Liver (tissue), 8 donors: ENCODE measurements at regions not wholly inside any gene's neighbourhood (a gene's known extent, or its start where the extent isn't known, plus 50 kb on each side); places are given as distances from the start of the nearest gene placed in this dataset.

Experiments used
- DNase-seq: peaks from one replicate; pipeline ENCODE4 v3.0.0-alpha.2; 2017; ENCODE audit warnings: low spot score
- H3K27ac ChIP-seq, 2 donors: one replicate each; pipeline ENCODE4 v1.7.0; 2013; ENCODE audit warnings: inconsistent platforms in 2 of 2, low read length in 2 of 2, control low read depth in 1 of 2, low read depth in 1 of 2, mild to moderate bottlenecking in 1 of 2
- H3K27me3 ChIP-seq, 4 donors: one replicate each; pipeline versions ENCODE4 v1.6.1 to v1.7.0; 2013; ENCODE audit warnings: low read length in 3 of 4, inconsistent platforms in 1 of 4, mild to moderate bottlenecking in 1 of 4, moderate library complexity in 1 of 4; ENCODE audit not compliant: control insufficient read depth in 4 of 4, insufficient read depth in 4 of 4
- H3K36me3 ChIP-seq, 4 donors: one replicate each; pipeline versions ENCODE4 v1.6.1 to v1.7.0; 2013; ENCODE audit warnings: low read length in 3 of 4, mild to moderate bottlenecking in 3 of 4, low read depth in 1 of 4, moderate library complexity in 1 of 4; ENCODE audit not compliant: control insufficient read depth in 4 of 4, insufficient read depth in 3 of 4
- H3K4me1 ChIP-seq, 4 donors: one replicate each; pipeline versions ENCODE4 v1.6.1 to v1.7.0; 2013; ENCODE audit warnings: low read length in 3 of 4, mild to moderate bottlenecking in 3 of 4, moderate library complexity in 1 of 4; ENCODE audit not compliant: control insufficient read depth in 4 of 4, insufficient read depth in 4 of 4
- H3K4me3 ChIP-seq, 3 donors: one replicate each; pipeline versions ENCODE4 v1.6.1 to v1.7.0; 2013; ENCODE audit warnings: low read length in 3 of 3, control low read depth in 1 of 3, low read depth in 1 of 3, mild to moderate bottlenecking in 1 of 3
- H3K9ac ChIP-seq, 2 donors: one replicate each; pipeline ENCODE4 v1.7.0; 2013; ENCODE audit warnings: low read length in 2 of 2, mild to moderate bottlenecking in 2 of 2, moderate library complexity in 2 of 2, control low read depth in 1 of 2, low read depth in 1 of 2
- H3K9me3 ChIP-seq, 4 donors: one replicate each; pipeline versions ENCODE4 v1.6.1 to v1.7.0; 2013; ENCODE audit warnings: low read length in 3 of 4; ENCODE audit not compliant: control insufficient read depth in 4 of 4
- EGR1 ChIP-seq, 2 donors: IDR thresholded peaks; 2 replicates each; pipeline ENCODE4 v1.6.1; 2016 to 2018; ENCODE audit warnings: antibody characterized with exemption in 2 of 2, low read depth in 2 of 2
- FOXA1 ChIP-seq: IDR thresholded peaks from 2 replicates; pipeline ENCODE4 v1.6.1; 2016; ENCODE audit warnings: antibody characterized with exemption
- FOXA2 ChIP-seq: IDR thresholded peaks from 2 replicates; pipeline ENCODE4 v1.6.1; 2016; ENCODE audit warnings: antibody characterized with exemption
- HNF4G ChIP-seq: IDR thresholded peaks from 2 replicates; pipeline ENCODE4 v1.6.1; 2016; ENCODE audit warnings: antibody characterized with exemption
- RAD21 ChIP-seq, 2 donors: IDR thresholded peaks; 2 replicates each; pipeline ENCODE4 v1.6.1; 2016; ENCODE audit warnings: antibody characterized with exemption in 2 of 2, mild to moderate bottlenecking in 2 of 2
- SP1 ChIP-seq: IDR thresholded peaks from 2 replicates; pipeline ENCODE4 v1.6.1; 2018; ENCODE audit warnings: antibody characterized with exemption, mild to moderate bottlenecking
- WGBS: extraction: QIAGEN DNeasy Blood & Tissue Kit; methylation state at CpG from one replicate; pipeline ENCODE4 v1.1.7; 2013; 5-methylcytosine and 5-hydroxymethylcytosine counted together
- TF ChIP-seq, protein P1 (sequence below): IDR thresholded peaks from 2 replicates; pipeline ENCODE4 v1.6.1; 2016; ENCODE audit warnings: antibody characterized with exemption
- TF ChIP-seq, protein P2 (sequence below): IDR thresholded peaks from 2 replicates; pipeline ENCODE4 v1.6.1; 2016; ENCODE audit warnings: antibody characterized with exemption, mild to moderate bottlenecking
- TF ChIP-seq, protein P3 (sequence below): IDR thresholded peaks from 2 replicates; pipeline ENCODE4 v1.6.1; 2016; ENCODE audit warnings: antibody characterized with exemption
- TF ChIP-seq, protein P4 (sequence below): fragments of 150-350 bp; IDR thresholded peaks from 2 replicates; pipeline ENCODE4 v1.5.1; 2017; ENCODE audit warnings: improper control_type of control experiment, low read depth, low read length; ENCODE audit not compliant: missing input control
- donor health status: healthy.
- donor health status: healthy.
- donor health status: healthy.
- donor health status: healthy.
- donor health status: healthy.

DNA sequence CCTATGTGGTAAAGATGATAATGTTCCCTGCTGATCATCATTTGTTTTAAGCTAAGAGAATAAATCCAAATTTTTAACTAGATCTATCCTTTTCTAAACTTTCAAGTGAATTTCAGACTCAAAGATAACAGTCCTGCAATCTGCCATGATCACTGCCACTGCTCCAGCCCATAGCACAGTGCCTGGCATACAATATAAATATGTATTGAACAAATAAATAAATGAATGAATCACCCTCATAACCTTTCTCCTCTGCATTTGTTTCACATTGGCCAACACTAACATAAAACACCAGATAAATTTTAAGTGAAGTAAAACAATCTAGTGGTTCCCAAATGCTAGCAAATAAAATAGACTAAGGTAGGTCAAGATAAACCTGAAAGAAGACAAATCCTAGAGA is 439.0 kb downstream of the GPM6A start:
- Histone ChIP-seq H3K4me1 (no peaks in the 10 kb centered on the region), H3K27ac (no peak overlapping the region), H3K9ac (no peak overlapping the region), H3K9me3 (no peaks in the 10 kb centered on the region), H3K36me3 (no peaks in the 10 kb centered on the region), H3K27me3 (peaks cover 0 to 5% (median 0%) of the 10 kb centered on the region in 4 donors), H3K4me3 (no peak overlapping the region)
- TF ChIP-seq, protein P1, sequence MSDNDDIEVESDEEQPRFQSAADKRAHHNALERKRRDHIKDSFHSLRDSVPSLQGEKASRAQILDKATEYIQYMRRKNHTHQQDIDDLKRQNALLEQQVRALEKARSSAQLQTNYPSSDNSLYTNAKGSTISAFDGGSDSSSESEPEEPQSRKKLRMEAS, result no peak
- TF ChIP-seq, protein P2, sequence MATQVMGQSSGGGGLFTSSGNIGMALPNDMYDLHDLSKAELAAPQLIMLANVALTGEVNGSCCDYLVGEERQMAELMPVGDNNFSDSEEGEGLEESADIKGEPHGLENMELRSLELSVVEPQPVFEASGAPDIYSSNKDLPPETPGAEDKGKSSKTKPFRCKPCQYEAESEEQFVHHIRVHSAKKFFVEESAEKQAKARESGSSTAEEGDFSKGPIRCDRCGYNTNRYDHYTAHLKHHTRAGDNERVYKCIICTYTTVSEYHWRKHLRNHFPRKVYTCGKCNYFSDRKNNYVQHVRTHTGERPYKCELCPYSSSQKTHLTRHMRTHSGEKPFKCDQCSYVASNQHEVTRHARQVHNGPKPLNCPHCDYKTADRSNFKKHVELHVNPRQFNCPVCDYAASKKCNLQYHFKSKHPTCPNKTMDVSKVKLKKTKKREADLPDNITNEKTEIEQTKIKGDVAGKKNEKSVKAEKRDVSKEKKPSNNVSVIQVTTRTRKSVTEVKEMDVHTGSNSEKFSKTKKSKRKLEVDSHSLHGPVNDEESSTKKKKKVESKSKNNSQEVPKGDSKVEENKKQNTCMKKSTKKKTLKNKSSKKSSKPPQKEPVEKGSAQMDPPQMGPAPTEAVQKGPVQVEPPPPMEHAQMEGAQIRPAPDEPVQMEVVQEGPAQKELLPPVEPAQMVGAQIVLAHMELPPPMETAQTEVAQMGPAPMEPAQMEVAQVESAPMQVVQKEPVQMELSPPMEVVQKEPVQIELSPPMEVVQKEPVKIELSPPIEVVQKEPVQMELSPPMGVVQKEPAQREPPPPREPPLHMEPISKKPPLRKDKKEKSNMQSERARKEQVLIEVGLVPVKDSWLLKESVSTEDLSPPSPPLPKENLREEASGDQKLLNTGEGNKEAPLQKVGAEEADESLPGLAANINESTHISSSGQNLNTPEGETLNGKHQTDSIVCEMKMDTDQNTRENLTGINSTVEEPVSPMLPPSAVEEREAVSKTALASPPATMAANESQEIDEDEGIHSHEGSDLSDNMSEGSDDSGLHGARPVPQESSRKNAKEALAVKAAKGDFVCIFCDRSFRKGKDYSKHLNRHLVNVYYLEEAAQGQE, result no peak
- no peak for TF ChIP-seq RAD21 (IDR thresholded peaks at IDR 0.05)
- no peak for TF ChIP-seq FOXA2
- TF ChIP-seq, protein P3, sequence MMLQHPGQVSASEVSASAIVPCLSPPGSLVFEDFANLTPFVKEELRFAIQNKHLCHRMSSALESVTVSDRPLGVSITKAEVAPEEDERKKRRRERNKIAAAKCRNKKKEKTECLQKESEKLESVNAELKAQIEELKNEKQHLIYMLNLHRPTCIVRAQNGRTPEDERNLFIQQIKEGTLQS, result no peak
- no peak for TF ChIP-seq HNF4G
- no peak for TF ChIP-seq EGR1 (IDR thresholded peaks at IDR 0.05; ENCODE audit: low read depth in 2 of 2)
- no peak for TF ChIP-seq SP1
- TF ChIP-seq, protein P4, sequence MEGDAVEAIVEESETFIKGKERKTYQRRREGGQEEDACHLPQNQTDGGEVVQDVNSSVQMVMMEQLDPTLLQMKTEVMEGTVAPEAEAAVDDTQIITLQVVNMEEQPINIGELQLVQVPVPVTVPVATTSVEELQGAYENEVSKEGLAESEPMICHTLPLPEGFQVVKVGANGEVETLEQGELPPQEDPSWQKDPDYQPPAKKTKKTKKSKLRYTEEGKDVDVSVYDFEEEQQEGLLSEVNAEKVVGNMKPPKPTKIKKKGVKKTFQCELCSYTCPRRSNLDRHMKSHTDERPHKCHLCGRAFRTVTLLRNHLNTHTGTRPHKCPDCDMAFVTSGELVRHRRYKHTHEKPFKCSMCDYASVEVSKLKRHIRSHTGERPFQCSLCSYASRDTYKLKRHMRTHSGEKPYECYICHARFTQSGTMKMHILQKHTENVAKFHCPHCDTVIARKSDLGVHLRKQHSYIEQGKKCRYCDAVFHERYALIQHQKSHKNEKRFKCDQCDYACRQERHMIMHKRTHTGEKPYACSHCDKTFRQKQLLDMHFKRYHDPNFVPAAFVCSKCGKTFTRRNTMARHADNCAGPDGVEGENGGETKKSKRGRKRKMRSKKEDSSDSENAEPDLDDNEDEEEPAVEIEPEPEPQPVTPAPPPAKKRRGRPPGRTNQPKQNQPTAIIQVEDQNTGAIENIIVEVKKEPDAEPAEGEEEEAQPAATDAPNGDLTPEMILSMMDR, result no peak
- no peak for TF ChIP-seq FOXA1
- no peak for DNase-seq

DNA sequence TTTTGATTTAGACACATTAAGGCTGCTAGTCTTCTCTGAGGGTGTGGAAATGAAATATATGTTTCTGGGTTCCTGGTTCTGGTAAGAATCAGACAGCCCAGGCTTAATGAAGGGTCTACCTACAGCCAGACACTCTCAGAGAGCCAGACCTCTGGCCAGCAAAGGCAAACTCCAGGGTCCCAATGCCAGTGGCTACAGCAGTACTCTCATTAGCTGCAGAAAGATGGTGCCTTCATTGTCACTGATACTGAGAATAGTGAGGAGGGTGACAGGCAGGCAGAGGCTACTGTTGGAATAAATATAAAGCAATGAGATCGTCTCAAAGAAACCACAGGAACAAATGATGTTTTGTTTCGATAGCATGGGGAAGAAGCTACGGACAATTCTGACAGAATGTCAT is 437.6 kb downstream of the GPM6A start:
- TF ChIP-seq FOXA2 (no peak), FOXA1 (no peak), RAD21 (IDR thresholded peaks at IDR 0.05) (no peak)
- TF ChIP-seq, protein P4, result no peak
- Histone ChIP-seq H3K27ac (no peak overlapping the region), H3K4me1 (no peaks in the 10 kb centered on the region), H3K9ac (no peak overlapping the region), H3K27me3 (peaks cover 0 to 5% (median 0%) of the 10 kb centered on the region in 4 donors), H3K36me3 (no peaks in the 10 kb centered on the region), H3K4me3 (no peak overlapping the region), H3K9me3 (no peaks in the 10 kb centered on the region)
- no peak for DNase-seq
- WGBS, result 75% methylated on average over 3 of the region's 3 CpGs
